NT2/D1 (cell line): ENCODE measurements at regions not wholly inside any gene's neighbourhood (a gene's known extent, or its start where the extent isn't known, plus 50 kb on each side); places are given as distances from the start of the nearest gene placed in this dataset.

Source experiments
- SUZ12 ChIP-seq: IDR thresholded peaks from 2 replicates; pipeline ENCODE4 v1.6.1; 2011; ENCODE audit not compliant: insufficient read length, insufficient read depth; ENCODE audit errors: extremely low read depth
- YY1 ChIP-seq: IDR thresholded peaks from 2 replicates; pipeline ENCODE4 v1.6.1; 2011; ENCODE audit not compliant: insufficient read length, insufficient read depth
- ZNF274 ChIP-seq: IDR thresholded peaks from 2 replicates; pipeline ENCODE4 v1.6.1; 2011; ENCODE audit warnings: mild to moderate bottlenecking, low read depth, low read length

GRCh38 chr20:58010186-58010585 is 218.3 kb downstream of the ANKRD60 start:
- TF ChIP-seq SUZ12 (no peak), YY1 (no peak), ZNF274 (no peak)
